Colonic mucosa (tissue), 4 donors: ENCODE measurements at regions not wholly inside any gene's neighbourhood (a gene's known extent, or its start where the extent isn't known, plus 50 kb on each side); places are given as distances from the start of the nearest gene placed in this dataset.
"Not testable (repeated sequence)": the region's sequence is repeated elsewhere in the genome, so short reads cannot be mapped to it uniquely, and the experiment has no call there.

Experiments
- DNase-seq: peaks from one replicate; pipeline ENCODE4 v3.0.0-alpha.2; 2020
- H3K27ac ChIP-seq: fragments of 200-600 bp; one replicate; pipeline ENCODE4 v1.8.0; 2021
- H3K27me3 ChIP-seq: fragments of 200-600 bp; one replicate; pipeline ENCODE4 v1.8.0; 2021
- H3K36me3 ChIP-seq: fragments of 200-600 bp; one replicate; pipeline ENCODE4 v1.8.0; 2021
- H3K4me1 ChIP-seq: fragments of 200-600 bp; one replicate; pipeline ENCODE4 v1.8.0; 2021; ENCODE audit warnings: mild to moderate bottlenecking
- H3K4me3 ChIP-seq: fragments of 200-600 bp; one replicate; pipeline ENCODE4 v1.8.0; 2021
- H3K9ac ChIP-seq, 2 donors: one replicate each; pipeline ENCODE4 v1.7.0; 2013; ENCODE audit warnings: control low read depth in 2 of 2, low read depth in 2 of 2, low read length in 2 of 2
- H3K9me3 ChIP-seq: fragments of 200-600 bp; one replicate; pipeline ENCODE4 v1.8.0; 2021
- CTCF ChIP-seq: fragments of 200-600 bp; IDR thresholded peaks from one replicate; pipeline ENCODE4 v1.8.0; 2022; ENCODE audit warnings: antibody characterized with exemption, mild to moderate bottlenecking
- intact Hi-C: fragments of 100-400 bp; cut with DNase I; formaldehyde crosslinking; loops from one replicate; pipeline ENCODE4 v1.14.1; 2022
- donor health status: healthy.
- donor health status: DM: no; HTN: no; CAD: no.
- donor health status: DM: no; HTN: no; CAD: no.

DNA sequence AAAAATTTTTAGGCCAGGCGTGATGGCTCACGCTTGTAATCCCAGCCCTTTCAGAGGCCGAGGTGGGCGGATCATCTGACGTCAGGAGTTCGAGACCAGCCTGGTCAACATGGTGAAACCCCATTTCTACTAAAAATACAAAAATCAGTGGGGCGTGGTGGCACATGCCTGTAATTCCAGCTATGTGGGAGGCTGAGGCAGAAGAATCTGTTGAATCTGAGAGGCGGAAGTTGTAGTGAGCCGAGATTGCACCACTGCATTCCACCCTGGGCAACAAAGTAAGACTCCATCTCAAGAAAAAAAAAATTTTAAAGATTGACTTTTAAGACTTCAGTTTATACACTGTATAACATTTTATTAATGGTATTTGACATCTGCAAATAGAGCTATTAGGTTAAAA is 60.1 kb upstream of the GNAQ start:
- Histone ChIP-seq H3K27me3 (no peaks in the 10 kb centered on the region), H3K36me3 (no peaks in the 10 kb centered on the region), H3K4me1 (no peaks in the 10 kb centered on the region), H3K27ac (no peak overlapping the region), H3K9ac (no peak overlapping the region), H3K4me3 (no peak overlapping the region), H3K9me3 (no peaks in the 10 kb centered on the region)
- DNase-seq: no peak
- TF ChIP-seq CTCF: no peak
- intact Hi-C loops: no loop called here

DNA sequence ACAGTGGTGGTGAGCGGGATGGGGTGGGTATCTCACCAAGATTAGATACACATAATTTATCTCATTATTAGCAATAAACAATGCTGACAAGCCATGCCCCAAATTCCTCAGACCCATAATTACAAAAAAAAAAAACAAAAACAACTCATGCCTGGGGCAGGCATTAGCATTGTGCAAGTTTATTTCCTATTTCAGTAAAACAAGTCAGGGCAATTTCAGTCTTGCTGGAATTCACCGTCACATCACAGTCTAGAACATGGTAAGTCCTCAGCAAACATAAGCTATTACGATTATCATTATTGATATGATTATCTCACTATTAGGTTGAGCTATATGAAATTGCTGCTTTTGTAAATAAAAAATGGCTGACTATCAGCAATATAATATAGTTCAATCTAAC is 57.5 kb upstream of the GNAQ start:
- no peak overlapping the region for H3K4me3 ChIP-seq
- H3K27me3 ChIP-seq: no peaks in the 10 kb centered on the region
- no peak overlapping the region for H3K27ac ChIP-seq
- no peaks in the 10 kb centered on the region for H3K4me1 ChIP-seq
- intact Hi-C loops: no loop called here
- DNase-seq: no peak
- no peaks in the 10 kb centered on the region for H3K36me3 ChIP-seq
- H3K9me3 ChIP-seq: no peaks in the 10 kb centered on the region
- no peak overlapping the region for H3K9ac ChIP-seq
- TF ChIP-seq CTCF: no peak

DNA sequence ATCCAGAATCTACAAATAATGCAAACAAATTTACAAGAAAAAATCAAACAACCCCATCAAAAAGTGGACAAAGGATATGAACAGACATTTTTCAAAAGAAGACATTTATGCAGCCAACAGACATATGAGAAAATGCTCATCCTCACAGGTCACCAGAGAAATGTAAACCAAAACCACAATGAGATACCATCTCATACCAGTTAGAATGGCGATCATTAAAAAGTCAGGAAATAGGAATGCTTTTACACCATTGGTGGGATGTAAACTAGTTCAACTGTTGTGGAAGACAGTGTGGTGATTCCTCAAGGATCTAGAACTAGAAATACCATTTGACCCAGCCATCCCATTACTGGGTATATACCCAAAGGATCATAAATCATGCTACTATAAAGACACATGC is 56.6 kb upstream of the GNAQ start:
- intact Hi-C loops, H3K9ac ChIP-seq, H3K27me3 ChIP-seq, H3K36me3 ChIP-seq, DNase-seq, H3K9me3 ChIP-seq, H3K27ac ChIP-seq, H3K4me3 ChIP-seq, H3K4me1 ChIP-seq: not testable (repeated sequence)
